Adrenal gland (tissue), 9 donors: ENCODE measurements at regions not wholly inside any gene's neighbourhood (a gene's known extent, or its start where the extent isn't known, plus 50 kb on each side); places are given as distances from the start of the nearest gene placed in this dataset.
"Not testable (repeated sequence)": the region's sequence is repeated elsewhere in the genome, so short reads cannot be mapped to it uniquely, and the experiment has no call there.

Source experiments
- DNase-seq, 7 donors: peaks; one replicate each; pipeline ENCODE4 v3.0.0-alpha.2; 2019 to 2020
- H3K27ac ChIP-seq, 5 donors: fragments of 200-600 bp; sonication (generic) in 4 of 5; 1 replicate in 3 of 5; 2 replicates in 2 of 5; pipeline versions ENCODE4 v1.5.1 to v1.8.0; 2016 to 2020; ENCODE audit warnings: mild to moderate bottlenecking in 1 of 5
- H3K27me3 ChIP-seq: fragments of 200-600 bp; 2 replicates; pipeline ENCODE4 v1.8.0; 2021
- H3K36me3 ChIP-seq, 2 donors: fragments of 200-600 bp; replicated peaks in 1 of 2; 1 replicate in 1 of 2; 2 replicates in 1 of 2; pipeline versions ENCODE4 v1.5.1 to v1.8.0; 2018 to 2022
- H3K4me1 ChIP-seq, 2 donors: fragments of 200-600 bp; replicated peaks in 1 of 2; 1 replicate in 1 of 2; 2 replicates in 1 of 2; pipeline versions ENCODE4 v1.5.1 to v1.8.0; 2018 to 2021
- H3K4me3 ChIP-seq, 4 donors: fragments of 200-600 bp; sonication (generic) in 3 of 4; one replicate each; pipeline ENCODE4 v1.5.1; 2016 to 2018
- H3K9me3 ChIP-seq, 3 donors: fragments of 200-600 bp; sonication (generic) in 1 of 3; replicated peaks in 1 of 3; 1 replicate in 2 of 3; 2 replicates in 1 of 3; pipeline versions ENCODE4 v1.5.1 to v1.8.0; 2016 to 2021
- CTCF ChIP-seq, 6 experiments: fragments of 450-650 bp in 4 of 6; fragments of 200-600 bp in 2 of 6; sonication (generic) in 1 of 6; IDR thresholded peaks; 1 replicate in 5 of 6; 2 replicates in 1 of 6; pipeline versions ENCODE4 v1.5.1 to v1.8.0; 2016 to 2021; ENCODE audit warnings: antibody characterized with exemption in 6 of 6, mild to moderate bottlenecking in 2 of 6, moderate library complexity in 1 of 6
- POLR2A ChIP-seq, 2 donors: fragments of 450-650 bp; IDR thresholded peaks; one replicate each; pipeline ENCODE4 v1.6.1; 2017; ENCODE audit warnings: antibody characterized with exemption in 2 of 2, mild to moderate bottlenecking in 2 of 2, moderate library complexity in 1 of 2
- WGBS, 4 donors: extraction: QIAGEN DNeasy Blood & Tissue Kit in 2 of 4; methylation state at CpG; one replicate each; pipeline versions ENCODE4 v1.1.5 to v1.1.7; 2013 to 2017; 5-methylcytosine and 5-hydroxymethylcytosine counted together
- intact Hi-C, 2 donors: fragments of 100-400 bp; cut with DNase I; formaldehyde crosslinking; loops; one replicate each; pipeline versions ENCODE4 v1.14.1 to v1.15.0; 2022 to 2023
- donor health status: healthy with polysubstance abuse.
- donor health status: Bipolar disorder and iron deficiency.
- donor health status: DM: yes; HTN: yes; CAD: no.
- donor health status: DM: no; HTN: no; CAD: no.
- donor health status: DM: no; HTN: no; CAD: no.

- TF ChIP-seq CTCF (IDR thresholded peaks at IDR 0.05), result no peak
- no peak for TF ChIP-seq POLR2A (IDR thresholded peaks at IDR 0.05)
- DNase-seq, result no peak
- Histone ChIP-seq H3K4me1 (no peaks in the 10 kb centered on the region), H3K36me3 (no peaks in the 10 kb centered on the region), H3K4me3 (no peak overlapping the region), H3K9me3 (no peaks in the 10 kb centered on the region), H3K27me3 (no peaks in the 10 kb centered on the region), H3K27ac (no peak overlapping the region)
- intact Hi-C loops, result no loop called here
- 84 to 90% (median 87%) methylated on average over 6 to 10 of the region's 10 CpGs for WGBS, 4 donors
These were observed 863.2 kb downstream of the TRIML1 start for GRCh38 chr4:189002475-189002874.

GRCh38 chr4:189010452-189011217, 871.4 kb downstream of the TRIML1 start:
- H3K4me3 ChIP-seq, H3K4me1 ChIP-seq, H3K27ac ChIP-seq, intact Hi-C loops, DNase-seq, H3K36me3 ChIP-seq, H3K27me3 ChIP-seq, H3K9me3 ChIP-seq: not testable (repeated sequence)
- WGBS, 4 donors, result 76 to 86% (median 76%) methylated on average over 21 to 24 of the region's 27 CpGs

- Histone ChIP-seq H3K9me3 (no peaks in the 10 kb centered on the region), H3K4me3 (no peak overlapping the region), H3K36me3 (no peaks in the 10 kb centered on the region), H3K27ac (peak overlapping the region in 2 of 5 donors; percentile 31 to 34), H3K4me1 (no peaks in the 10 kb centered on the region), H3K27me3 (no peaks in the 10 kb centered on the region)
- peak in 6 of 7 donors; percentile 15 to 57 (median 30) for DNase-seq
- 55 to 65% (median 59%) methylated on average over 5 of the region's 5 CpGs for WGBS, 4 donors
- TF ChIP-seq POLR2A (IDR thresholded peaks at IDR 0.05) (no peak), CTCF (IDR thresholded peaks at IDR 0.05) (no peak)
- intact Hi-C loops, result no loop called here
These were observed 882.6 kb downstream of the TRIML1 start for GRCh38 chr4:189021831-189022230.

- intact Hi-C loops, result no loop called here
- H3K4me1 ChIP-seq, result no peaks in the 10 kb centered on the region
- H3K9me3 ChIP-seq, result no peaks in the 10 kb centered on the region
- TF ChIP-seq CTCF (IDR thresholded peaks at IDR 0.05) (no peak), POLR2A (IDR thresholded peaks at IDR 0.05) (no peak)
- H3K36me3 ChIP-seq, result no peaks in the 10 kb centered on the region
- 51 to 63% (median 55%) methylated on average over 4 of the region's 4 CpGs for WGBS, 4 donors
- H3K27me3 ChIP-seq, result no peaks in the 10 kb centered on the region
- H3K4me3 ChIP-seq, result no peak overlapping the region
- peak in 1 of 7 donors; percentile 24 for DNase-seq
- H3K27ac ChIP-seq, result no peak overlapping the region
These were observed 883.3 kb downstream of the TRIML1 start for GRCh38 chr4:189022440-189023035.
